GM13976 (cell line): ENCODE measurements at regions not wholly inside any gene's neighbourhood (a gene's known extent, or its start where the extent isn't known, plus 50 kb on each side); places are given as distances from the start of the nearest gene placed in this dataset.

Experiments
- DNase-seq: peaks from one replicate; pipeline ENCODE4 v3.0.0; 2012; ENCODE audit warnings: low spot score
- CTCF ChIP-seq: IDR thresholded peaks from 2 replicates; pipeline ENCODE4 v1.5.1; 2012; ENCODE audit warnings: borderline replicate concordance, mild to moderate bottlenecking; ENCODE audit not compliant: insufficient read depth; ENCODE audit errors: extremely low read depth, missing control alignments, control extremely low read depth
- in situ Hi-C: fragments of 300-500 bp; cut with MboI; formaldehyde crosslinking; loops from one replicate; pipeline ENCODE4 v1.12.0; 2022; ENCODE audit warnings: low sequenced_read_pairs, mixed read lengths, inconsistent platforms; ENCODE audit not compliant: unreplicated experiment

- DNase-seq, result no peak
- in situ Hi-C loops, result no loop called here
- TF ChIP-seq CTCF, result no peak
Observed at GRCh38 chr21:16137106-16137505, 407.3 kb downstream of the USP25 start.

GRCh38 chr21:16145052-16145451 is 415.3 kb downstream of the USP25 start:
- DNase-seq, result no peak
- in situ Hi-C loops, result no loop called here
- no peak for TF ChIP-seq CTCF

GRCh38 chr21:16145479-16145878 is 415.7 kb downstream of the USP25 start:
- in situ Hi-C loops, result no loop called here
- TF ChIP-seq CTCF, result no peak
- DNase-seq, result no peak

- no peak for TF ChIP-seq CTCF
- no peak for DNase-seq
- in situ Hi-C loops, result no loop called here
Observed at GRCh38 chr21:16154321-16154720, 424.5 kb downstream of the USP25 start.

- TF ChIP-seq CTCF, result no peak
- in situ Hi-C loops, result no loop called here
- DNase-seq, result no peak
Observed at GRCh38 chr21:16154951-16155635, 425.3 kb downstream of the USP25 start.

GRCh38 chr21:16156841-16157489 is 427.2 kb downstream of the USP25 start:
- TF ChIP-seq CTCF, result no peak
- no peak for DNase-seq
- in situ Hi-C loops, result no loop called here
